Nephron (organoid): ENCODE measurements at regions not wholly inside any gene's neighbourhood (a gene's known extent, or its start where the extent isn't known, plus 50 kb on each side); places are given as distances from the start of the nearest gene placed in this dataset.

Experiments
- H3K27ac Mint-ChIP-seq, 3 experiments: 2 replicates each; pipeline ENCODE4 v1.8.0; 2020; ENCODE audit warnings: mixed read lengths in 3 of 3, mild to moderate bottlenecking in 2 of 3, moderate library complexity in 1 of 3
- H3K27me3 Mint-ChIP-seq: 2 replicates; pipeline ENCODE4 v1.8.0; 2021; ENCODE audit warnings: low read depth, mild to moderate bottlenecking, moderate library complexity, mixed read lengths
- H3K36me3 Mint-ChIP-seq: 2 replicates; pipeline ENCODE4 v1.8.0; 2020; ENCODE audit warnings: low read depth, mixed read lengths
- H3K4me1 Mint-ChIP-seq: 2 replicates; pipeline ENCODE4 v1.8.0; 2020; ENCODE audit warnings: mixed read lengths
- H3K4me3 Mint-ChIP-seq, 3 experiments: 2 replicates each; pipeline ENCODE4 v1.8.0; 2020; ENCODE audit warnings: mild to moderate bottlenecking in 3 of 3, mixed read lengths in 3 of 3, moderate library complexity in 2 of 3
- H3K9me3 Mint-ChIP-seq: 2 replicates; pipeline ENCODE4 v1.8.0; 2020; ENCODE audit warnings: mixed read lengths
- CTCF ChIP-seq, 3 experiments: fragments of 200-600 bp; sonication (generic); IDR thresholded peaks; one replicate each; pipeline ENCODE4 v1.5.0; 2021; ENCODE audit warnings: antibody characterized with exemption in 3 of 3; ENCODE audit not compliant: unreplicated experiment in 3 of 3

GRCh38 chr17:79332011-79332554 lies 257.5 kb downstream of the ENGASE start:
- TF ChIP-seq CTCF (IDR thresholded peaks at IDR 0.05; ENCODE audit: unreplicated experiment in 3 of 3), result no peak
- Mint-ChIP-seq H3K36me3 (no peaks in the 10 kb centered on the region), H3K4me3 (no peak overlapping the region), H3K4me1 (peaks cover 7% of the 10 kb centered on the region), H3K27me3 (peaks cover 85% of the 10 kb centered on the region), H3K9me3 (no peaks in the 10 kb centered on the region), H3K27ac (no peak overlapping the region)

- H3K27ac Mint-ChIP-seq, result no peak overlapping the region
- no peaks in the 10 kb centered on the region for H3K36me3 Mint-ChIP-seq
- H3K9me3 Mint-ChIP-seq, result no peaks in the 10 kb centered on the region
- no peak for TF ChIP-seq CTCF (IDR thresholded peaks at IDR 0.05; ENCODE audit: unreplicated experiment in 3 of 3)
- peaks cover 7% of the 10 kb centered on the region for H3K4me1 Mint-ChIP-seq
- H3K27me3 Mint-ChIP-seq, result peaks cover 82% of the 10 kb centered on the region
- H3K4me3 Mint-ChIP-seq, result no peak overlapping the region
Measured at GRCh38 chr17:79331492-79331891, 256.9 kb downstream of the ENGASE start.

DNA sequence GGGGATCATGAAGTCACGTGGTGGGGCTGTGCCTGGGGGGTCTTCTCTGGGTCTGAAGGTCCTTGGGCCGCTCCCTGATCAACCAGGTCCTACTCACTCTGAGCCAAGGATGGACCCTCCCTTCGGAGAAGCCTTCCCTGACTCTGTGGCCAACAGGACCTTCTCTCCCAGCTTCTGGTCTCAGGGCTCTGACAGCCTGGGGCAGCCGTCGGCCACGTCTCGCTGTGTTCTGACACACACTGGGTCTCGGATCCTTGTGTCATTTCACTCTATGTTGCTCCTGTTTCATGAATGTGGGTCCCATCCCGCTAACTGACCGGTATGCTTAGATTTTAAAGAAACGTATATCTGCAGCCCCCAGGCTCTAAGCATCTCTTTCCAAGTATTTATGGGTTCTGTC lies 256.1 kb downstream of the ENGASE start:
- no peak for TF ChIP-seq CTCF (IDR thresholded peaks at IDR 0.05; ENCODE audit: unreplicated experiment in 3 of 3)
- Mint-ChIP-seq H3K27me3 (peaks cover 83% of the 10 kb centered on the region), H3K27ac (no peak overlapping the region), H3K4me3 (no peak overlapping the region), H3K9me3 (no peaks in the 10 kb centered on the region), H3K36me3 (no peaks in the 10 kb centered on the region), H3K4me1 (peaks cover 7% of the 10 kb centered on the region)

DNA sequence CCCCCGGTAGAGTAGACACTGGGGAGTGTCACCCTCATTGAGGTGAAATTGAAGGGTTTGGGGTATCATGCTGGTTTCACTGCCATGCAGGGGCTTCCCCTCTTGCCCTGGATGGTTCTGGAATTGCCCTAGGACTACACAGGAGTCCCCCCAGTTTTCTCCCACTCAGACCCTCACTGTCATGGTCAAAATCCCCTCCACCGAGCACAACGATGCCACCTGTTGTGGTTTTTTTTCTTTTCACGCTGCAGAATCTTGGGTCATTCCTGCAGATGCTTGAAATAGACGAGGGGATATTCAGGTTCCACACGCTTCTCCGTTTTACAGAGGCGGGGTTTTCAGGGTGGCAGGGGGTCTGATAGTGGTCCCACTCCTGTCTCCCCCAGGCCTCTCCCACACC lies 255.6 kb downstream of the ENGASE start:
- Mint-ChIP-seq H3K27me3 (peaks cover 83% of the 10 kb centered on the region), H3K4me1 (peaks cover 7% of the 10 kb centered on the region), H3K27ac (no peak overlapping the region), H3K4me3 (no peak overlapping the region), H3K9me3 (no peaks in the 10 kb centered on the region), H3K36me3 (no peaks in the 10 kb centered on the region)
- TF ChIP-seq CTCF (IDR thresholded peaks at IDR 0.05; ENCODE audit: unreplicated experiment in 3 of 3), result no peak

DNA sequence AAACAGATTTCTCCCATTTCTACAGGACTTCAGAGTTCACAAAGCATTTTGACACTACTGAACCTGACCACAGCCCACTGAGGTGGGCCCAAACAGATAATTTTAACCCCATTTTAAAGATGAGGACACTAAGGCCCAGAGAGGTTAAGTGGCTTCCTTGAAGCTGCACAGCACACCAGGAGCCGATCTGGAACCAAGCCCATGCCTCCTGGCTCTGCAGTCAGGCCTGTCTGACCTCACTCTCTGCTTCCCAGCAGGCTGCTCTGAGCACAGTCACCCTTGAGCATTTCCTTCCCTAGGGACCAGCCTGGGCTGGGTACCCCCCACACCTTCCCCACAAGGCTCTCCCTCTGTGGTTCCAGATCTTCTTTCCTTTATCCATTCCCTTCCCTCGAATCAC lies 252.2 kb downstream of the ENGASE start:
- Mint-ChIP-seq H3K36me3 (no peaks in the 10 kb centered on the region), H3K27ac (no peak overlapping the region), H3K27me3 (peaks cover 76% of the 10 kb centered on the region), H3K4me1 (peaks cover under 1% of the 10 kb centered on the region), H3K4me3 (no peak overlapping the region), H3K9me3 (no peaks in the 10 kb centered on the region)
- TF ChIP-seq CTCF (IDR thresholded peaks at IDR 0.05; ENCODE audit: unreplicated experiment in 3 of 3), result no peak

DNA sequence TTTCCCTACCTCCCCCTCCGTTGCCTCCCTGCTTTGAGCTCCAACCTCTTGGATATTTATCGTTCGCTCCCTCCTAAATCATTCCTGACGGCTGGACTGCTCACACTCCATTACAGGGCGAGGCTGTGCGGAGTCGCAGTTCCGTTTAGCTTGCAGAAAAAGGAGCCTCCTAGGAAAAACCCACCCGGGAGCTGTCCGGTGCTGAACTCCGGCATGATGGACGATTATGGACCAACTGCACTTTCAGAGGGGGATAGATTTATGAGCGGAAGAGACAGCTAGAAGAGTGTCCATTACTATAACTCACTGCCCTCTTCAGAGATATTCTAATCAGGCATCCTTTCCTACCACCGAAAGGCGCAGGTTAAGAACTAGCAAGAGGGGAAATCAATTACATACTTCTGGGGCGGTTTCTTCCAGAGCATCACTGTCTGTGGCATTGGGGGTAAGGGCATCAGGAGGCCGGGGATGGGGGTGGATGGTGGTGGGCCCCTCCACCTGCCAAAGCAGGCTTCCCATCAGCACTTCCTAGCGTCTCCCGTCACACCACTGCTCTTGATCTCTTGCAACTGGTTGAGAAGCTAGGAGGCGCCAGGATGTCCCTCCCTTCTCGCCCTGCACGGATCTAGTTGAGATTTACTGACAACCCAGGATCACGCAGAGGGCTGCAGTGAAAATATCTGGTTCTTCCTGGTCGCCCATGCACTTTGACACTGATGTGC lies 251.2 kb downstream of the ENGASE start:
- H3K4me1 Mint-ChIP-seq, result no peaks in the 10 kb centered on the region
- peaks cover 76% of the 10 kb centered on the region for H3K27me3 Mint-ChIP-seq
- H3K9me3 Mint-ChIP-seq, result no peaks in the 10 kb centered on the region
- no peak overlapping the region for H3K4me3 Mint-ChIP-seq
- no peak for TF ChIP-seq CTCF (IDR thresholded peaks at IDR 0.05; ENCODE audit: unreplicated experiment in 3 of 3)
- H3K27ac Mint-ChIP-seq, result no peak overlapping the region
- no peaks in the 10 kb centered on the region for H3K36me3 Mint-ChIP-seq
